IgD-negative memory B cell (primary cell): ENCODE measurements at regions not wholly inside any gene's neighbourhood (a gene's known extent, or its start where the extent isn't known, plus 50 kb on each side); places are given as distances from the start of the nearest gene placed in this dataset.
A peak's percentile ranks its signal among the peaks of the same experiment; 100 is the strongest.
"Not testable (repeated sequence)": the region's sequence is repeated elsewhere in the genome, so short reads cannot be mapped to it uniquely, and the experiment has no call there.

Source experiments
- H3K27ac Mint-ChIP-seq, 3 donors: one replicate each; pipeline ENCODE4 v1.8.0; 2020 to 2022; ENCODE audit warnings: mild to moderate bottlenecking in 3 of 3, mixed read lengths in 3 of 3, moderate library complexity in 1 of 3
- H3K27me3 Mint-ChIP-seq: one replicate; pipeline ENCODE4 v1.8.0; 2021; ENCODE audit warnings: mixed read lengths
- H3K36me3 Mint-ChIP-seq: one replicate; pipeline ENCODE4 v1.8.0; 2020; ENCODE audit warnings: mild to moderate bottlenecking, mixed read lengths
- H3K4me1 Mint-ChIP-seq, 3 donors: one replicate each; pipeline ENCODE4 v1.8.0; 2020 to 2022; ENCODE audit warnings: mixed read lengths in 3 of 3, mild to moderate bottlenecking in 1 of 3
- H3K4me3 Mint-ChIP-seq, 4 donors: one replicate each; pipeline ENCODE4 v1.8.0; 2020 to 2022; ENCODE audit warnings: mild to moderate bottlenecking in 4 of 4, mixed read lengths in 4 of 4, moderate library complexity in 3 of 4
- H3K9me3 Mint-ChIP-seq, 3 donors: one replicate each; pipeline ENCODE4 v1.8.0; 2020 to 2021; ENCODE audit warnings: mixed read lengths in 3 of 3, mild to moderate bottlenecking in 1 of 3

DNA sequence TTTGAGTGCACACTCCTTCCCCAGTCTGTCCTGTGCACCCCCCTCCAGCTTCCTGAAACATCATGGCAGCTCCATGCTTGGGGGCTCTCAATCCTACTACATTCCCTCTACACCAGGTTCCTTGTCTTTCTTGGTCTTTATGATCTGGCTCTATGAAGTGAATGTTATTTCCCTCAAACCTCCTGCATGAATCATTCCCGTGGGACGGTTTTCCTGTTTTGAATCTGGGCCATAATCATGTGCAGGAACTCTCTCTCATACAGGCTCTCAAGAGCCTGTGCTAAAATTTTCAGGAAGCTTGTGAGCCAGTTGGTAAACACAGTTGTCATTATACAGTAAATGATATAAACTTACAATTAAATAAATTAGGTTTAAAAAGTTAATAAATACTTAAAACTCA, 89.8 kb upstream of the KCNE2 start:
- no peak overlapping the region for H3K27ac Mint-ChIP-seq
- H3K9me3 Mint-ChIP-seq = no peaks in the 10 kb centered on the region
- H3K36me3 Mint-ChIP-seq = peaks cover 1% of the 10 kb centered on the region
- no peak overlapping the region for H3K4me3 Mint-ChIP-seq
- peaks cover 10% of the 10 kb centered on the region for H3K27me3 Mint-ChIP-seq
- H3K4me1 Mint-ChIP-seq = no peaks in the 10 kb centered on the region

DNA sequence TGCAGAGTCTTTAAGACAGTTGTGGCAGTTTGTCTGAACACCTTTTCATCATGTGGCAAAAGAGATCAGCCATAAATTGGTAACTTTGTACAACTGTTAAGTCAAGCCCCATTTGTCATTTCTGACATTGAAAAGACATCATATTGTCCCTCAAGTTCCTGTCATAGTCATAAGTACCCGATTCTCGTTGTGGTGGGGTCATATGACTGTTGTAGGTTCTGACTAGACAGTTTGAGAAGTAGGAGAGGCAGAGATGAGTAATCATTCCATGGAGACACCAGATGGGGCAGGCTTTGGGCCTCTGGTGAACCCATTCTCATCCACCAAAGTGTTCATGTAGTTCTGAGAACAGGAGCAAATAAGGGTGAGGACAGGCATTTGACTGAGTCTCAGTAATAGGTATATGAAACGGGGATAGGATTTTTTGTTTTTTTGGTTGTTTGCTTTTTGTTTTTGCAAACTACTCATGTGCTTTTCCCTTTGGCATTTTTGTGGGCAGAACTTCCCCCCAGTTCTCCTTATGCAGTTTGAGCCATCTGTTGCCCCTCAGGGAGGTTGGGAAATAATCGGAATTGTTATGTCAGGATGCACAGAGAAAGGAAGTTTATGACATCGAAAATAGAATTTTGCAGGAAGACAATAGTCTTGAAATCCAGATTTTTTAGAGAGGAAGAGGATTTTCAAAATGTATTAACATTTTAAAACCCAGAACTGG, 86.9 kb upstream of the KCNE2 start:
- Mint-ChIP-seq H3K27ac (no peak overlapping the region), H3K27me3 (peaks cover 11% of the 10 kb centered on the region), H3K4me1 (no peaks in the 10 kb centered on the region), H3K9me3 (no peaks in the 10 kb centered on the region), H3K4me3 (no peak overlapping the region), H3K36me3 (no peaks in the 10 kb centered on the region)

DNA sequence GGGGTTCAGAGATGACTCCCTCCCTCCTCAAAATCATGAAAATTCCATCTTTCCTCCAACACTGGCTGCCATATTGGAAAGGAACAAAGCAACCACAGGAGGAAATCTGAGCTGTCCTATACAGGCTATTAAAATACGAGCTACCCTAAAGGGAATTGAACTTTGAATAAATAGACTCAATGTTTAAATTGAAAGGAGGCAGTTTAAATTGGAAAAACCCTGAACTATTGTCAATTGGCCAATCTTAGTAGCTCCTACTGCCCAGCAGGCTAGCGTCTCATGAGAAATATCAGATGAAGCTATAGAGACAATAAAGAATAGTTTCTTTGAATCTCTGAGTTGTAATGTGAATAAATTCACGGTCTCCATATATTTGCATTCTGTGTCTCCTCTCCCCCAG, 85.4 kb upstream of the KCNE2 start:
- Mint-ChIP-seq H3K27me3 (peaks cover 10% of the 10 kb centered on the region), H3K4me3 (no peak overlapping the region), H3K4me1 (peaks cover 0 to 2% (median 2%) of the 10 kb centered on the region in 3 donors), H3K36me3 (no peaks in the 10 kb centered on the region), H3K27ac (no peak overlapping the region), H3K9me3 (no peaks in the 10 kb centered on the region)

DNA sequence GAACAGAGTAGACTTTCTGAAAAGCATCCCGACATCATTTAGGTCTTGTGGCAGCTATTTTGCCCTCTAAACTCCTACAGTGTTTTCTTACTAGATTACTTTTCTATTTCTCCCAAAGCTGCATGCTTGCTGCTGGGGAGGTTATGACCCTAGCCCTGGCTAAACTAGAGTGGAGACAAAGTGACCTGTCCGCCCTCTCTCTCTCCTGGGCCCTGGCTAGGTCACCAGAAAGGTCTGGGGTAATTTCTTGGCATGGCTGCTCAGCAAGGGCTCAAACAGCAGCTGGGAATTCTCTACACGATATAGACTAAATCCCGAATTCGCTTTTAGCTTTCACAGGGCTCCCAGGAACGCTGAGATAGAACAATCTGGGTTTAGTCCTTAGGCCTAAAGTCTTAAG, 84.5 kb upstream of the KCNE2 start:
- no peak overlapping the region for H3K4me3 Mint-ChIP-seq
- H3K4me1 Mint-ChIP-seq = peaks cover 0 to 2% (median 2%) of the 10 kb centered on the region in 3 donors
- no peak overlapping the region for H3K27ac Mint-ChIP-seq
- H3K9me3 Mint-ChIP-seq = no peaks in the 10 kb centered on the region
- no peaks in the 10 kb centered on the region for H3K36me3 Mint-ChIP-seq
- peaks cover 6% of the 10 kb centered on the region for H3K27me3 Mint-ChIP-seq

- peaks cover 6% of the 10 kb centered on the region for H3K27me3 Mint-ChIP-seq
- no peak overlapping the region for H3K4me3 Mint-ChIP-seq
- peaks cover 0 to 2% (median 2%) of the 10 kb centered on the region in 3 donors for H3K4me1 Mint-ChIP-seq
- H3K27ac Mint-ChIP-seq = no peak overlapping the region
- peaks cover 2% of the 10 kb centered on the region for H3K36me3 Mint-ChIP-seq
- H3K9me3 Mint-ChIP-seq = no peaks in the 10 kb centered on the region
These were observed 83.9 kb upstream of the KCNE2 start for GRCh38 chr21:34279883-34280282.

GRCh38 chr21:34280389-34280795, 83.4 kb upstream of the KCNE2 start:
- H3K27ac Mint-ChIP-seq = no peak overlapping the region
- peak overlapping the region in 1 of 4 donors; percentile 18 for H3K4me3 Mint-ChIP-seq
- peaks cover 3% of the 10 kb centered on the region for H3K36me3 Mint-ChIP-seq
- H3K4me1 Mint-ChIP-seq = peaks cover 0 to 2% (median 2%) of the 10 kb centered on the region in 3 donors
- no peaks in the 10 kb centered on the region for H3K9me3 Mint-ChIP-seq
- peaks cover 6% of the 10 kb centered on the region for H3K27me3 Mint-ChIP-seq

GRCh38 chr21:34280959-34281358, 82.8 kb upstream of the KCNE2 start:
- H3K4me3 Mint-ChIP-seq = no peak overlapping the region
- no peak overlapping the region for H3K27ac Mint-ChIP-seq
- peaks cover 0 to 1% (median under 1%) of the 10 kb centered on the region in 3 donors for H3K9me3 Mint-ChIP-seq
- H3K4me1 Mint-ChIP-seq = peaks cover 0 to 2% (median 2%) of the 10 kb centered on the region in 3 donors
- H3K27me3 Mint-ChIP-seq = peaks cover 6% of the 10 kb centered on the region
- H3K36me3 Mint-ChIP-seq = peaks cover 3% of the 10 kb centered on the region

- H3K27me3 Mint-ChIP-seq = peaks cover 3% of the 10 kb centered on the region
- H3K9me3 Mint-ChIP-seq = peaks cover 0 to 11% (median 9%) of the 10 kb centered on the region in 3 donors
- peaks cover 3% of the 10 kb centered on the region for H3K36me3 Mint-ChIP-seq
- H3K4me1 Mint-ChIP-seq = peaks cover 0 to 2% (median 2%) of the 10 kb centered on the region in 3 donors
- no peak overlapping the region for H3K27ac Mint-ChIP-seq
- H3K4me3 Mint-ChIP-seq = no peak overlapping the region
These were observed 81.6 kb upstream of the KCNE2 start for GRCh38 chr21:34282223-34282622.

DNA sequence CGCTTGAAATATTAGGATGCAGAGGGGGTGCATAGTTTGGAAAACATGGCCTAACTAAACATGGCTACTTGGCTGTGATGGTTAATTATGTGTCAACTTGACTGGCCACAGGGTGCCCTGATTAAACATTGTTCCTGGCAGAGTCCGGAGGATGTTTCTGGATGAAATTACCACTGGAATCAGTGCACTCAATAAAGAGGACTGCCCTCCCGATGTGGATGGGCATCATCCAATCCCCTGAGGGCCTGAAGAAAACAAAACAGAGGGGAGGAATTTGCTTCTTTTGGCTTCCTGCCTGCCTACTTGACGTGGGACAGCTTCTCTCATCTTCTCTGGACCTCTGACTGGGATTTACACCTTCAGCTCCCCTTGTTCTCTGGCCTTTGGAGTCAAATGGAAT, 79.1 kb upstream of the KCNE2 start:
- Mint-ChIP-seq H3K36me3 (peaks cover 3% of the 10 kb centered on the region), H3K4me3 (no peak overlapping the region), H3K9me3 (peaks cover 12 to 29% (median 12%) of the 10 kb centered on the region in 3 donors), H3K27me3 (peaks cover 1% of the 10 kb centered on the region), H3K27ac (no peak overlapping the region), H3K4me1 (peaks cover 0 to 2% (median 2%) of the 10 kb centered on the region in 3 donors)

- H3K9me3 Mint-ChIP-seq = peaks cover 12 to 29% (median 15%) of the 10 kb centered on the region in 3 donors
- H3K27me3 Mint-ChIP-seq, H3K36me3 Mint-ChIP-seq, H3K4me3 Mint-ChIP-seq, H3K27ac Mint-ChIP-seq, H3K4me1 Mint-ChIP-seq: not testable (repeated sequence)
These were observed 75.8 kb upstream of the KCNE2 start for GRCh38 chr21:34288042-34288441.

GRCh38 chr21:34289856-34290255, 74.0 kb upstream of the KCNE2 start:
- Mint-ChIP-seq H3K27me3 (no peaks in the 10 kb centered on the region), H3K27ac (no peak overlapping the region), H3K4me1 (no peaks in the 10 kb centered on the region), H3K36me3 (peaks cover 1% of the 10 kb centered on the region), H3K4me3 (no peak overlapping the region), H3K9me3 (peaks cover 12 to 29% (median 15%) of the 10 kb centered on the region in 3 donors)

DNA sequence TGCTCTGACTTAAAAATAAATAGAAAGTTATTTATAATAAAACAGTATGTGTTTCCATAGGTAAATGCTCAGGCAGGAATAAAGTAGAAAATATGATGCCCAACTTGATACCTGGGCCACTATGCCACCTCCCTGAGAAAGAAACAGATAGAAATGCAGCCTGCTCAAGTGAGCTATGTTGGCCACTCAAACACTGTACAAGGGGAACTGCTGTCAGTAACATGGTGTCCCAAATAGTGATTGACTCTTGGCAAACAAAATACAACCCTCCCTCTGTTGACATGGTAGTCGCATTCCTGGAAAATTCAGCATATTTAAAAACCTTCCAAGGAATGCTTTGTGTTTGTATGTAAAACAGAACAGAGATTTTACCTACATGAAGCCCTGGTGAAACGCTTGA, 66.9 kb upstream of the KCNE2 start:
- no peaks in the 10 kb centered on the region for H3K27me3 Mint-ChIP-seq
- no peaks in the 10 kb centered on the region for H3K4me1 Mint-ChIP-seq
- no peaks in the 10 kb centered on the region for H3K36me3 Mint-ChIP-seq
- no peak overlapping the region for H3K4me3 Mint-ChIP-seq
- peaks cover 0 to 8% (median 3%) of the 10 kb centered on the region in 3 donors for H3K9me3 Mint-ChIP-seq
- no peak overlapping the region for H3K27ac Mint-ChIP-seq

- Mint-ChIP-seq H3K9me3 (peaks cover 0 to 8% (median 3%) of the 10 kb centered on the region in 3 donors), H3K27ac (no peak overlapping the region), H3K4me3 (peak overlapping the region in 1 of 4 donors; percentile 28), H3K4me1 (no peaks in the 10 kb centered on the region), H3K36me3 (peaks cover 1% of the 10 kb centered on the region), H3K27me3 (no peaks in the 10 kb centered on the region)
These were observed 65.2 kb upstream of the KCNE2 start for GRCh38 chr21:34298534-34299167.

DNA sequence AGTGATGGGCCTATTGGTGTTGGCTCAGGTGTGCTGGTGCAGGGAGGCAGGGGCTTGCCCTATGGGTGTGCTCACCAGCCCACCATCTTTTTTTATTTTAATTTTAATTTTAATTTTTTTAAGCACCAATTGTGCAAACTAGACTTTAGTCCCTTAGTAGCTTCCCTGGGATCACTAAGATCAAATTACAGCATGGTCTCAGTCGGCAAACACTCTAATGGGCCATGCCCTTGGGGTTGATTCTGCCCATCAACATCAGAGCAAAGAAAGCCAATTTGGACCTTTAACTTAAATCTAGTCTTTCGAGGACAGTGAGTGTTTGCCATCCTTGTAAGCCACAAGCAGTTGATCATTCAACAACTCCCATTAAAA, 64.7 kb upstream of the KCNE2 start:
- Mint-ChIP-seq H3K27ac (no peak overlapping the region), H3K4me3 (no peak overlapping the region), H3K4me1 (no peaks in the 10 kb centered on the region), H3K27me3 (peaks cover 2% of the 10 kb centered on the region), H3K9me3 (peaks cover 0 to 8% (median 3%) of the 10 kb centered on the region in 3 donors), H3K36me3 (peaks cover 3% of the 10 kb centered on the region)

GRCh38 chr21:34302521-34302920, 61.3 kb upstream of the KCNE2 start:
- Mint-ChIP-seq H3K27ac (no peak overlapping the region), H3K4me1 (no peaks in the 10 kb centered on the region), H3K27me3 (peaks cover 4% of the 10 kb centered on the region), H3K36me3 (peaks cover 5% of the 10 kb centered on the region), H3K4me3 (no peak overlapping the region), H3K9me3 (peaks cover 0 to 8% (median 4%) of the 10 kb centered on the region in 3 donors)
